CD1c-positive myeloid dendritic cell (primary cell): ENCODE measurements at regions not wholly inside any gene's neighbourhood (a gene's known extent, or its start where the extent isn't known, plus 50 kb on each side); places are given as distances from the start of the nearest gene placed in this dataset.
A peak's percentile ranks its signal among the peaks of the same experiment; 100 is the strongest.

ENCODE experiments used
- DNase-seq: peaks from one replicate; pipeline ENCODE4 v3.0.0-alpha.2; 2016; ENCODE audit errors: extremely low spot score

GRCh38 chr2:217092710-217093379 is 233.0 kb upstream of the TNP1 start:
- DNase-seq: no peak

GRCh38 chr2:217091531-217091930 is 231.7 kb upstream of the TNP1 start:
- no peak for DNase-seq

- DNase-seq: no peak
Observed at GRCh38 chr2:217090884-217091283, 231.0 kb upstream of the TNP1 start.

GRCh38 chr2:217090024-217090473 is 230.2 kb upstream of the TNP1 start:
- DNase-seq: peak; percentile 61

GRCh38 chr2:217086718-217087117 is 226.9 kb upstream of the TNP1 start:
- DNase-seq: no peak

GRCh38 chr2:217086038-217086522 is 226.2 kb upstream of the TNP1 start:
- DNase-seq: peak; percentile 67

- no peak for DNase-seq
Observed at GRCh38 chr2:217085543-217085942, 225.7 kb upstream of the TNP1 start.

- no peak for DNase-seq
Observed at GRCh38 chr2:217081799-217082198, 221.9 kb upstream of the TNP1 start.

GRCh38 chr2:217079165-217079564 is 219.3 kb upstream of the TNP1 start:
- DNase-seq: no peak

GRCh38 chr2:217077831-217078407 is 218.1 kb upstream of the TNP1 start:
- peak; percentile 27 for DNase-seq

- no peak for DNase-seq
Observed at GRCh38 chr2:217076657-217077232, 216.9 kb upstream of the TNP1 start.

GRCh38 chr2:217076058-217076435 is 216.2 kb upstream of the TNP1 start:
- DNase-seq: no peak

- no peak for DNase-seq
Observed at GRCh38 chr2:217075268-217076057, 215.6 kb upstream of the TNP1 start.

GRCh38 chr2:217074576-217075255 is 214.9 kb upstream of the TNP1 start:
- DNase-seq: no peak

GRCh38 chr2:217071416-217071815 is 211.6 kb upstream of the TNP1 start:
- DNase-seq: peak; percentile 23

- DNase-seq: no peak
Observed at GRCh38 chr2:217070611-217071010, 210.7 kb upstream of the TNP1 start.

GRCh38 chr2:217070043-217070430 is 210.2 kb upstream of the TNP1 start:
- DNase-seq: no peak

- no peak for DNase-seq
Observed at GRCh38 chr2:217069263-217070042, 209.6 kb upstream of the TNP1 start.

GRCh38 chr2:217068677-217069250 is 208.9 kb upstream of the TNP1 start:
- no peak for DNase-seq

- no peak for DNase-seq
Observed at GRCh38 chr2:217067787-217068186, 207.9 kb upstream of the TNP1 start.
